ENCODE measurements at regions not wholly inside any gene's neighbourhood (a gene's known extent, or its start where the extent isn't known, plus 50 kb on each side); places are given as distances from the start of the nearest gene placed in this dataset.

- Histone ChIP-seq H4K20me1 (replicated peaks; ENCODE audit: control insufficient read depth, insufficient read depth, low read length) (no peaks in the 10 kb centered on the region), H3K9ac (ENCODE audit: insufficient read depth in 1 of 2, low read depth in 2 of 2, low read length in 2 of 2) (no peak overlapping the region), H3K4me2 (ENCODE audit: insufficient read depth, low read length) (no peak overlapping the region), H3K4me3 (no peak overlapping the region), H3K9me3 (replicated peaks; ENCODE audit: control insufficient read depth, insufficient read depth, low read depth, low read length) (no peaks in the 10 kb centered on the region), H3K9me1 (ENCODE audit: control insufficient read depth, insufficient read depth, low read length) (no peaks in the 10 kb centered on the region), H3K27me3 (ENCODE audit: control insufficient read depth in 2 of 2, insufficient read depth in 2 of 2, low read length in 2 of 2) (no peaks in the 10 kb centered on the region), H3K4me1 (replicated peaks in 1 of 2; ENCODE audit: control insufficient read depth in 2 of 2, insufficient read depth in 2 of 2, low read length in 2 of 2) (no peaks in the 10 kb centered on the region), H2AFZ (ENCODE audit: low read depth, low read length) (no peak overlapping the region), H3K36me3 (ENCODE audit: control insufficient read depth, insufficient read depth, low read length) (no peaks in the 10 kb centered on the region), H3K79me2 (ENCODE audit: control insufficient read depth, insufficient read depth, low read length) (no peaks in the 10 kb centered on the region), H3K27ac (ENCODE audit: extremely low read depth, low read depth, low read length) (no peak overlapping the region)
- in situ Hi-C loops (cut with MboI) (no loop called here), intact Hi-C loops (cut with micrococcal nuclease) (no loop called here)
- ChIA-PET POLR2A (no interaction called here), CTCF (ENCODE audit: low intra/inter-chr PET ratio) (no interaction called here)
- DNase-seq (ENCODE audit: extremely low read depth in 1 of 4, low spot score in 3 of 4): no peak
- no peak for TF ChIP-seq ZNF146 (CRISPR knock-in tag; IDR thresholded peaks at IDR 0.05; ENCODE audit: unreplicated experiment)
- no peak for TF ChIP-seq ATF7 (IDR thresholded peaks at IDR 0.05)
- no peak for TF ChIP-seq ZNF431 (CRISPR knock-in tag; IDR thresholded peaks at IDR 0.05)
- TF ChIP-seq RERE (CRISPR knock-in tag; IDR thresholded peaks at IDR 0.05; ENCODE audit: borderline replicate concordance): no peak
- TF ChIP-seq TCF7 (IDR thresholded peaks at IDR 0.05; ENCODE audit: borderline replicate concordance): no peak
- BruUV-seq (replicated peaks): no TSS peak
- no peak for ATAC-seq
- 0% methylated on average over 1 of the region's 1 CpG for WGBS (ENCODE audit: insufficient coverage, low coverage, missing lambda C conversion rate)
- FAIRE-seq: no peak
These were observed 144.0 kb downstream of the CYSLTR2 start for GRCh38 chr13:48797761-48798160.

Data from K562 (cell line).